ENCODE measurements at regions not wholly inside any gene's neighbourhood (a gene's known extent, or its start where the extent isn't known, plus 50 kb on each side); places are given as distances from the start of the nearest gene placed in this dataset.
A peak's percentile ranks its signal among the peaks of the same experiment; 100 is the strongest.

DNA sequence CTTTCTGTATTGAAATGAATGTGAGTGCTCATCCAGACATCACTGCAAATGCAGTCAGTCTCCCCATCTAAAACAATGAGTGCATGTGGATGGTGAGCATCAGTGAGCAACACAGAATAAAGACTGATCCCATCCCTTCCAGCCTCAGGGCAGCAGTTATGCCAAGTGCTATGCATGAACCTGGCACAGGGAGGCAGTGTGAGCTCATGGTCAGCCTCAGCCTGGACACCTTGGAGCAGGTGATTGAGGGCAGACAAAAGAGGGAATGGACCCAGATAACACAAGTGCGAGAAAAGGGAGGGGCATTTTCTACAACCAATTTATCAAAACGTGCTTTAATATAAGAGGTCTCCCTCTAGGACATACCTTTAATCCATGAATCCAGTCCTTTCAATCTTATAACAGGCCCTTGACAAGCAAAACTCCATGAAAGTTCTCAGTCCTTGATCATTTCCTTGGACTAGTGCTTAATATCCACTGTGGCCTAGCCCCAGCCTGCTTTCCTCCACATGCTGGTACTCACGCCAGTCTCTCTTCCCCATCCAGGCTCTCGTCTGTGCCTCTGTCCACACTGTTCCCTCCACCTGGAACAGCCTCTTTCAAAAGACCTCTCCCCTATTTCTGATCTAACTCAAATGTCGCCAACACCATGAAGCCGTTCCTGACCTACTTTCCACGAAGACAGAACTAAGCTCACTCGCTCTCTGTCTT, 50.5 kb upstream of the LRRC55 start:
- Histone ChIP-seq H3K4me1 (ENCODE audit: control insufficient read depth in 1 of 2, insufficient read depth in 2 of 2, low read length in 2 of 2) (no peaks in the 10 kb centered on the region), H3K4me2 (replicated peaks; ENCODE audit: extremely low read depth, low read length, poor library complexity, severe bottlenecking) (no peak overlapping the region), H3K9ac (ENCODE audit: insufficient read depth, low read length, poor library complexity, severe bottlenecking) (no peak overlapping the region), H4K20me1 (ENCODE audit: insufficient read depth, low read length) (no peaks in the 10 kb centered on the region), H3K79me2 (ENCODE audit: insufficient read depth, low read length) (no peaks in the 10 kb centered on the region), H3K27ac (ENCODE audit: low read depth in 1 of 2, low read length in 2 of 2) (no peak overlapping the region), H3K9me3 (replicated peaks in 1 of 2; ENCODE audit: control insufficient read depth in 1 of 2, insufficient read depth in 1 of 2, low read length in 2 of 2) (no peaks in the 10 kb centered on the region), H3K36me3 (replicated peaks in 1 of 2; ENCODE audit: control insufficient read depth in 1 of 2, insufficient read depth in 2 of 2, low read length in 2 of 2) (no peaks in the 10 kb centered on the region), H3K4me3 (replicated peaks in 1 of 3; ENCODE audit: low read depth in 2 of 3, low read length in 3 of 3) (no peak overlapping the region), H2AFZ (ENCODE audit: insufficient read depth, low read depth, low read length, poor library complexity, severe bottlenecking) (no peak overlapping the region), H3K27me3 (ENCODE audit: control insufficient read depth in 2 of 2, insufficient read depth in 2 of 2, low read length in 2 of 2) (peaks cover 6 to 10% of the 10 kb centered on the region in 2 donors)
- Mint-ChIP-seq H3K36me3 (no peaks in the 10 kb centered on the region), H3K27me3 (ENCODE audit: low read depth in 3 of 3) (peaks cover 17 to 29% (median 19%) of the 10 kb centered on the region in 3 donors), H3K9me3 (no peaks in the 10 kb centered on the region), H3K27ac (no peak overlapping the region), H3K4me3 (no peak overlapping the region), H3K4me1 (no peaks in the 10 kb centered on the region)
- intact Hi-C loops (cut with micrococcal nuclease) = no loop called here
- TF ChIP-seq, protein P1, sequence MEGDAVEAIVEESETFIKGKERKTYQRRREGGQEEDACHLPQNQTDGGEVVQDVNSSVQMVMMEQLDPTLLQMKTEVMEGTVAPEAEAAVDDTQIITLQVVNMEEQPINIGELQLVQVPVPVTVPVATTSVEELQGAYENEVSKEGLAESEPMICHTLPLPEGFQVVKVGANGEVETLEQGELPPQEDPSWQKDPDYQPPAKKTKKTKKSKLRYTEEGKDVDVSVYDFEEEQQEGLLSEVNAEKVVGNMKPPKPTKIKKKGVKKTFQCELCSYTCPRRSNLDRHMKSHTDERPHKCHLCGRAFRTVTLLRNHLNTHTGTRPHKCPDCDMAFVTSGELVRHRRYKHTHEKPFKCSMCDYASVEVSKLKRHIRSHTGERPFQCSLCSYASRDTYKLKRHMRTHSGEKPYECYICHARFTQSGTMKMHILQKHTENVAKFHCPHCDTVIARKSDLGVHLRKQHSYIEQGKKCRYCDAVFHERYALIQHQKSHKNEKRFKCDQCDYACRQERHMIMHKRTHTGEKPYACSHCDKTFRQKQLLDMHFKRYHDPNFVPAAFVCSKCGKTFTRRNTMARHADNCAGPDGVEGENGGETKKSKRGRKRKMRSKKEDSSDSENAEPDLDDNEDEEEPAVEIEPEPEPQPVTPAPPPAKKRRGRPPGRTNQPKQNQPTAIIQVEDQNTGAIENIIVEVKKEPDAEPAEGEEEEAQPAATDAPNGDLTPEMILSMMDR (IDR thresholded peaks at IDR 0.05) = peak; percentile 16
- DNase-seq = no peak
- 48% methylated on average over 4 of the region's 8 CpGs for WGBS (ENCODE audit: insufficient coverage)
